ENCODE measurements at regions not wholly inside any gene's neighbourhood (a gene's known extent, or its start where the extent isn't known, plus 50 kb on each side); places are given as distances from the start of the nearest gene placed in this dataset.

DNA sequence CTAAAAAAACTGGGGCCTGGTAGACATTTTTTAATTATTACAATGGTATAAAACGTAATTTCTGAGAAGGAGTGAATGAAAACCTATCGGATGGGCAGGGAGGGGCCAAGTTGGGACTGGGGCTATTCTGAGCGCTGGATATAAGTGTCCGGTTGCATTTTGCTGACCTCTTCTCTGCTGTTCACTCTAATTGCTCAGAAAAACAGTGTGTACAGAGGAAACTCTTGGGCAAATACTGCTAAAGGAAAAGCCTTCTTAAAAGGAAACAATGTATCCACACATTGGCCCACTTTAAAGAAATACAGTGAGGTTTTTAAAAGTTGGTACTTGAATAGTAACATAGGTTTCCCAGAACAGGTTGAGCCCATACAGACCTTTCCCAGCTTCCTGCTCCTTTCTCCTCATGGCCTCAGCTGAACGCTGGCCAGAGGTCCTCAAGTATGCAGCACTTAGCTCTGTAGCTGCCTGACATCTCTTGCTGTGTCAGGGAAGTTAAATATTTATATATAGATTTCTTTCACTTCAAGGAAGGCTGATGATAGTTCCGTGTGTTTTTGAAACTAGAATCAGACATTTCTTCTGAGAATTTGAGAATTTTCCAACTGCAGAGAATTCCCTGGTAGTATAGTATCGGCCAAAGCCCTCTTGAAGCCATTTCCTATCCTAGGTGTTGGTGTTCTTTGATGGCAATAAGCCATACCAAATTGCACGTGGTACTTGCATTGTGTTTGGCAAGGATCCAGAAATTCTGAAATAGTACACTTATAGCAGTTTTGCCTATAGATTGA lies 97.1 kb upstream of the SLC4A4 start:
- DNase-seq (ENCODE audit: low spot score): no peak

DNA sequence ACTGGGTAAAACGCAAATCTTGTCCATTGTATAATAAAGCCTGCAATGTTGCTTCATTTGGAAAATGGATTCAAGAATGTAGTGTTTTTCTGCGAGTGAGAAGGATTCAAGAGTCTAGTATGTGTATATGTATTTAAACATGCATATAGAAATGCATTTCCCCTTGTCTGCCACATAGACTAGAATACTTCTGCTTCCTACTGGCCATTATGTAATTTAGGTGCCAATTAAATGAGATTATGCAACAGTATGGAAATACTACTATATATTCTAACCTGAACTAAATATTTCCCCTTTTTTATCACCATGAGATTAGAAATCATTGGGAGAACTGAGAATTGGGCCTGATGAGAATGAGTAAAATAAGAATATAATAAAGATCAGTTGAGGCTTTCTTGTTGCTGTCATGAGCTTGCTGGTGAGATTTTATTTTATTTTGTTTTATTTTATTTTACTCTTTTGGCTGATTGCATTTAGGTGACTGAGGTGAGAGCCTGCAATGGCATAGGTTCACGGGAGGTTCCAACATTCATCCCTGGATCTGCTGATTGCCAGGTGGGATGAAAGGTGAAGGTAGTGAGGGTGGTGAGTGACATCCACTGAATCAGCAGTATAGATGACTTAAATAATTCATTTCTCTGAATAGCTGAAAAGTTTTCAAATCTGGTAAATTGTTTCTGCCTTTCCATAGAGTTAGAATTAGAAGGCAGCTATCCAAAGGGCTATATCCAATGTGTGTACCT lies 95.6 kb upstream of the SLC4A4 start:
- no peak for DNase-seq (ENCODE audit: low spot score)

DNA sequence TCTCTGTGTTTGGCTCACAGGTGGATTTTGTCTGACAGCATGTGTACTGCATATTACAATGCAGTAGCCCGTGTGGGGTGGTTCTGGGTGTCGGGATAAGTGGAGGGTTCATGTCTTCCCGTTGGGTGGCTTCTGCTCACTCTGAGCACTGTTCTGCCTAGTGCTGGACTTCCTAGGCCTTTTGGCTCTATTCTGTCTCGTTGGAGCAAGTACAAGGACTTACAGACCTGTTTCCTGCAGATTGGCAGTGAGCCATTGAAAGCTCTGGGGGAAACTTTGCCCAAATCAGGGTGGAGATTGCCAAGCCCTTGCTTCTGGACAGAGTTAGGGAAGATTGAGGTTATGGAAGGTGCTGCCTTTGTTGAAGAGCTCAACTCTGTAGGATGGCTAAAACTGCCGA lies 91.1 kb upstream of the SLC4A4 start:
- no peak for DNase-seq (ENCODE audit: low spot score)

DNA sequence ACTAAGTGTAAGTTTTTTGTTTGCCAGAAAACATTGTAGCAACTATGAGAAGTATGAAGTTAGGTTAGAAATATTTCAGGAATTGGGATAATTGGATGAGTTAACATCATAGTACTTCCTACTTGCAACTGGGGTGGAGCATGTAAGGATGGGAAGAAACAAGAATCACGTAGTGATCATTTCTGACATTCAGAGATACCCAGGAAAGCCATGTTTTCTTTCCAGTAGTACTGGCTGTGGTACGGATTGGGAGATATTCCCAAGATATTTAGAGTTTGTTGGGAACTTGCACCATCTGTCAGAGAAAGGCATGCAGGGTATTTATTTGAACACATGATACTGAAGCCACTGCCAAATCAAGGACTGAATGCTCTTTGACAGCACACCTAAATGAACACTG lies 87.6 kb upstream of the SLC4A4 start:
- no peak for DNase-seq (ENCODE audit: low spot score)

DNA sequence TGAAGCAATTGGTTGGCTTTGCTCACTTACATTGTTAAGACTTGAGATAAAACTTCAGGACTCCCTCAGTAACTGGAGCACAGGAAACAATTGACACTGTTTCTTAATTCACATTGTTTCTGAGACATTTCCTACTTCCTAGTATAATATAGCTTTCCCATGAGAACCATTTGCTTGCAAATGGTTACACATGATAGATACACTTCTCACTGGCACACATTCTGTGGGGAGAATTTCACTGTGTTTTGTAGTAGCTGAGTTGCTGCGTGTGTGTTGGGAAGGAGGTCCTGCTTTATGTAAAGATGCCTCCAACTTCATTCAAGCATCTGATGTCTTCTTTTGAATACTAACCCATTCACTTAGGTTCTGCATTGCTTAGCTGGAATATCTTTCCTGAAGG lies 85.3 kb upstream of the SLC4A4 start:
- no peak for DNase-seq (ENCODE audit: low spot score)

DNA sequence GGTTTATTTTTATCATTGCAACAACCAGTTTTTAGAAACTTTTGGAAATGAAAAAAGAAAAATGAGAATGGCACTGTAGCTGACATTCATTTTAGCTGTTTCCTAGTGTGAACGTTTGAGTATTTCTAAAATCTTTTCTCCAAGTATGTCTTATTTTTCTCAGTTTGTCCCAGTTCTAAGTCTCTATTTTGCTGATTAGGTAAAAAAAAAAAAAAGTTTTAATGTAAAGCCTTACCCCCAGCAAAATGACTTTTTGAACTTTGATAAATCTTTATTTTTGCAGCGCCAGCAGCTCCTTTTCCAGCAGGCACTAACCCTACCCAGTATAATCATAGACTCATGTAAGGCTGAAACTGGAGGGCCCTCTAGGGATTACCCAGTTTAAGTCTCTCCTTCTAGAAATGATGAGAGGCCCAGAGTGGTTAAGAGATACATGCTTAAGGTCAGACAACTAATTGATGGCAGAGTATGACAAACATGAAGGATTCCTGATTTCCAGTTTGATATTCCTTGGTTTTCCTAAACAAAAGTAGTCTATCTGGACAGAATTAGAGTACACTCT lies 84.3 kb upstream of the SLC4A4 start:
- DNase-seq (ENCODE audit: low spot score): no peak

DNA sequence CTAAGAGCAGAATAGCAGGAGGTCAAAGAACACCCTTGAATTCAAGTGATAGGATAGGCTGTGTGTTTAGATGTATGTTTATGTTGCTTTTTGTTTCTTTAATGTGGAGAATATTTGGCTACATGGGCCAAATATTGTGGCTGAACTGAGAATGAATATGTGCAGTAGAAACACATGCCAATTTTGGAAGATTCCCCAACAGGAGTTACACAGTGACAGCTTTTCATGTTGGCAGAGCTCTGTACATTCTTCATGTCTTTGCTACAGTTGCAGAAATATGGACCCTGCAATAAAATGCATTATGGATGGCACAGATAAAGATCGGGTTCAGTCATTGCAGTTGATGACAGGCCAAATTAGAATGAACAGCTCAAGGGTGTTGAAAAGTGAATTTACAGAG lies 82.8 kb upstream of the SLC4A4 start:
- no peak for DNase-seq (ENCODE audit: low spot score)

DNA sequence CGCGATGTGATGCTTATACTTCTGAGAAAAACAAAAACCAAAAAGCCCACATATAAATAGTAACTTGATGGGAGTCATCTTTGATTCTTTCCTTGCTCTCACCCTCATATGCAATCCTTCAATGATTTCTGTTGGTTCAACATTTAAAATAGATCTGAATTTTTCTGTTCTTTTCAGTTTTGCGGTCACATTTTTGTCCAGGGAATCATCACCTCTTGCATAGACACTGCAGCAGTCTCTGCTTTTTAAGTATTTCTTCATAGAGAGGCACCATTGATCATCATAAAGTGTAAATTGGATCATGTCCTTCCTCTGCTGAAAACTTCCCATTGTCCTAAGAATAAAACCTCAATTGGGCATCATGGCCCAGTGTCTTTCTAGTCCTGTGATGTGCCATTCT lies 81.1 kb upstream of the SLC4A4 start:
- DNase-seq (ENCODE audit: low spot score): no peak

DNA sequence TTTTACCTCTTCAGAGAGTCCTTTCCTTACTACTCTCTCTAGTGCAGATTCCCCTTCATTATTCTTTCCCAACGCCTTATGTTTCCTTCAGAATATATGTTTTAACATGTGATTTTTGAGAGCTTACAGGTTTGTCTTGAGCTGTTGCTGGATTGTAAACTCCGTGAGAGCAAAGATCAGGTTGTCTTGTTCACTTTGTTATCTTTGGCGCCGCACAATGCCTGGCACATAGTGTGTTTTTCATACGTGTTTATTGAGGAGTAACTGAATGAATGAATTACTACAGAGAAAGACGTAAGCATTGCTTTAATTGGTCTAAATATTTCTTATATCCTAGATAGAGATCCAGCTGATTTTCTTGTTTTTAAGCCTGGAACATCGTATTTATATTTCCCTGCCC lies 80.5 kb upstream of the SLC4A4 start:
- no peak for DNase-seq (ENCODE audit: low spot score)

DNA sequence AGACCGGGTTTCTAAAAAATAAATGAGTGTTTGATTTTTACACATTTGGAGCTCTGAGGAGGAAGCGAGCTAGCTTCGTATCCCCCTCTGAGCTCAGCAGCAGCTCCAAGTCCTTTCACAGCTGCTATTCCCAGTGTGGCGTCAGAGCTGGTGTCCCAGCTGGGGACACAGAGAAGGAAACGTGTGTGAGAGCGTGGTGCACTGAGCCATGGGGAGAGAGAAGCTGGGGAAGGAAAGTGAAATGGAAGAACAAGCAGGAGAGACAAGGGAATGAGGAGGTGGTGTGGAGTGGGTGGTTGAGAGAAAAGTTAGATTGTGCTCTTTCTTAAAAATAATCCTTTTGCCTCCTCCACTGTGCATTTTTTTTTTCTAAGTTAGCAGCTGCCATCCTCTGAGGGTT lies 79.5 kb upstream of the SLC4A4 start:
- DNase-seq (ENCODE audit: low spot score): no peak

DNA sequence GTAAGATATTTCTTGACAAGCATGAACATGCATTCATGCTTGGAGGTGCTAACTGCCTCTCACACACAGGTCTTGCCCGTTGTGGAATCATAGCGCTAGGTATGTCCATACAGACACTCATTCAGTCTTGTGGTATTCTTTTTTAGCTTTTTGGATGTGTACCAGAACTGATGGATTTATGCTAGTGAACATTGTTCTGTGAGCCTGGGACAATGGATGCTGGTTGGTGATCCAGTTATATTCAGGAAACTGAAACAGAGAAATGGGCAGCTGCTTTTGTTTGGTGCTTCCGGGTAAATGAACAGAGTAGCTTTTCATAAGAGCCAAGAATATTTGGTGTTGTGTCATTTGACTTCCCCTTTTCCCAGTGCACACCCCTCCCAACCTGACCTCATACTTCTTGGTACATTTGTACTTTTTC lies 78.9 kb upstream of the SLC4A4 start:
- no peak for DNase-seq (ENCODE audit: low spot score)

DNA sequence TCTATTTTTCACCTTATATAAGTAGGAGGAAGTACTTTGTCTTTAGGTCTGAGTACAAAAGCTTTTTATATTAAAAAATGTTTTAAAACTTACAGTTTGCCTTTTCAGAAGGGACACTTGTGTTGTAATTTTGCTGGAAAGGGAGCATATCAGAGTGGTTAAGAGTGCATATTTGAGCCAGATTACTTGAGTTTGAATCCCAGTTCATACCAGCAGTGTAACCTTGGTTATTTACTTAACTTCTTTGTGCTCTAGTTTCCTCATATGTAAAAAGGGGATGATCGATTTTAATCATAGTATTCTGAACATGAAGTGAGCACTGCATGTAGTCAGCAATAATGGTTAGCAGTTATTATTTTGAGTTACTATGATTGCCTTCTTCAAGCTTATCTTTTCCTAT lies 78.3 kb upstream of the SLC4A4 start:
- no peak for DNase-seq (ENCODE audit: low spot score)

DNA sequence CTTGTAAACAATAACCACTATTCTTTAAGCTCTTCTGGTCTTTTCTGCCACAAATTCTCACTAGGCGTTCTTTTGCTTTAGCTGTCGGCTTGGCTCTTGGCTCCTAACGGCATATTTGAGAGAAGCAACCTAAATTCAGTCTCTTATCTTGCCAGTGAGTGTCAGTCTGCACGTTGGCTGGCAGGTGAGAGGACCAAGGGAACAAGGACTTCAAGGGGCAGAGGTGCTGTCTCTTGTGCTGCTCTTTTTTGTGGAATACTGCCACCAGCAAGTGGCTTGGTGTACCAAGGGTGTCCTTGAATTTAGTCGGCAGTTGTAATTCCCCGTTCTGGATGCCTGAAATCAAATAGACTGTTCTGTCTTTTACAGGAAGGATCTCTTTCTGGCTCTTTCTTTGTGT lies 77.8 kb upstream of the SLC4A4 start:
- DNase-seq (ENCODE audit: low spot score): no peak

DNA sequence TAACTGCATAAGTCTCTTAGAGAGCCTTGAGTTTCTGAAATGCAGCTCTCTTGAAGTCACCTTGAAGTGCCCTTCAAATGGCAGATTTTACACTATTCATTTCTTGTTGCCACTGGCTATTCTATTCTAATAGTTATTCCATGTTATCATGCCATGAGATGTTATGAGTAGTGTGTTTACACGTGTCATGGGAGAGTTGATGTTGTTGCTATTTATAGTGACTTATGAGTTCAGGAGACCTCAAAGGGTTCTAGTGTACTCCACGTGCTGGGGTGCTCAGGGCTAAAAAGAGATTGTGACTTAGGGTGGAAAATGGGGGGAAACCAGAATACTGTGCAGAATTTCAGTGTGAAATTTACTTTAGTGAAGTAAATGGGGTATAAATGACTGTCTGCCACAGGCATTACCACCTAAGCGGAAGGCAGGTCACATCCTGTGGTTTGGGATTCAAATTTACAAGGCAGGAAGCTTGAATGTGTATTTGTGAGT lies 77.1 kb upstream of the SLC4A4 start:
- DNase-seq (ENCODE audit: low spot score): no peak

DNA sequence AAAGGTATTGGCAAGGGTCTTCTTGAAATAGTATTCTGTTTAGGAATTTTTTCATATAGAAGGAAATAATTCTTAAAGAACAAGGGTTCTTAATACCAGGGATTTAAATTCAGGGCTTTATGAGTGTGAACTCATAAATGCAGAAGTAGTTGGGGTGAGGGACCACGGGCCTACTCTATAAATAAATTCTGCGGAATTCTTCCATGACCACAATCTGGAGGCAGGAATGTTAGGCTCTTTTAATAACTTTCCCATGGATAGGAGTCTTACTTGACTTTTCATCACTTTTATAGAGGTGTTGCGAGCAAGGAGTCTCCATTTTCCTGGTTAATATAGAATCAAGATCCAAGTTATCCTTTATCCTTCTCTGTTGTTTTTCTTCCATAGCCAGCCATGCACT lies 76.7 kb upstream of the SLC4A4 start:
- DNase-seq (ENCODE audit: low spot score): no peak

DNA sequence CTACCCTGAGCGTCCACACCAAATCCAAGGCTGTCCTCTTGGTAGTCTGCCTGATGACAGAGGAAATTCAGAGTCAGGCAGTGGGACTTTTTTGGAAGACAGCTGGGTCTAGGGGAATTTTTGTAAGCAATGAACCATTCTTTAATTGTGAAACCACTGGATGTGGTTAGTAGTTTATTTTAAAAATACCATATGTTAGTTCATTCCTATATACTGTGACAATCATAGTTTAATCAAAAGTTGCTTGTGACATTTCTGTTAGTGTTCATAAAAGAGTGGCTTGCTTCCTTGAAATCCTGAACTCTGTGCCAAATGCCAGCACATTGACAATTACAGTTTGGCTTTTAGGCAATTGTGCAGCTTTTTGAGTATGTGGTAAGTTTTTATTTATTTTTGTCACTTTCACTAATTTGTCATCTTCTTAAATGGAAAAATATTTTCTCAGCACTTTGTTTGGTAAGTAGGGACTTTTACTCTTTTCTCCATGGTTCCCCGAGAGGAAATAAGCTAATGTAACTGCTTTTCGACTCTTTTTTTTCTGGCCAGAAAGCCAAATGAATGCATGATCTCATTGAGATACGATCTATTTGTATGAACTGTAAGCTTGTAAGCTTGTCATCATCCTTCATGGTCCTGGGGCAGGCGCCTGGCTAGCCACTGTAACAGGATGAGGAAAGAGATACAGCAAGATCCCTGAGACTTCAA lies 72.6 kb upstream of the SLC4A4 start:
- DNase-seq (ENCODE audit: low spot score): no peak

DNA sequence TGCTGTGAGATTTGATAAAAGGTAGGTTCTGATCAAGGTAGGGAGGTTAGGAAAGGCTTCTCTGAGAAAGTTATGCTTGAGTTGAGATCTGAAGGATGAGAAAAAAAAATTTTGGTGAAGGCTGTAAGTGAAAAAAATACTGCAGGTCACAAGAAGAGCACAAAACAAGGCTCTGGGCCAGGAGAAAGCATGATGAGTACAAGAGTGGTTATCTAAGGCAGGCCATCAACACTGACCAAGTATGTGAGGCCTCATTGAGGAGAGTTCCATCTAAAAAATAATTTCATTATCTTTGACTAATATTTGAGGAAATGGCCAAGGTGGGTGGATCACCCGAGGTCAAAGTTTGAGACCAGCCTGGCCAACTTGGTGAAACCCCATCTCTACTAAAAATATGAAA lies 71.6 kb upstream of the SLC4A4 start:
- no peak for DNase-seq (ENCODE audit: low spot score)

DNA sequence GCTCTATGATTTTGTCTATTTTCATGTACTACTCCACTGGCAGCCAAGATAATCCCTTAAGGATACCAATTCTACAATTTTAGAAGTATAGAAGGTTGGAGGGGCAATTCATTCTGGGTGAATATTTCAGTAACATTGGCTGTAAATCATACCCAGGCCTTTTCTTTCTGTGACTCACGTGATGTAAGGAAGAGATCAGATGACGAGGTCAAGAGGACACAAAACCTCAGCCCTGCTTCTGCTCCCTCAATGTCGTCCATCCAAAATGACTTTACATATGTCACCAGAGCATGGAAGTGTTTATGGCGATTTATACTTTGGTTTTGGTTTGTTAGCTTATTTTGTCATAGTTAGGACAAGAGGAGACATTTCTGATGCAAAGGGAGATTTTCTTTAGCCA lies 70.7 kb upstream of the SLC4A4 start:
- no peak for DNase-seq (ENCODE audit: low spot score)

DNA sequence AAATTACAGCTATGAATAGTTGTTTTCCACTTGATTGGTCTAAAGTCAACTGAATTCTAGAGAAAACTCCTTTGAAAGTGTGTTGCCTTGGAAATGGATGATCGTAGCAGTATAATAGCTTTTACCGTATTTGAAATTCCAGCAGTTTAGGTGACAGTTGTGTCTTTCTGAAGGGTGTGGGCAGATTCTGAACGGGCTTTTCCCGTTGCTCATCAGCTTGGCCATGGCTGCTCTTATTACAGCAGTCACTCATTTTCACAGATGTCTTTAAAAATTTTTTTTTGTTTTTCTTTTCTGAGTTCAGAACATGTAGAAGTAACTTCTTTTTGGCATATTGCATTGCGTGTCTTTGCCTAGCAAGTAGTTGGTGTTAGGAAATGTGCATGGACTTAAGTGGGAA lies 69.6 kb upstream of the SLC4A4 start:
- DNase-seq (ENCODE audit: low spot score): no peak

DNA sequence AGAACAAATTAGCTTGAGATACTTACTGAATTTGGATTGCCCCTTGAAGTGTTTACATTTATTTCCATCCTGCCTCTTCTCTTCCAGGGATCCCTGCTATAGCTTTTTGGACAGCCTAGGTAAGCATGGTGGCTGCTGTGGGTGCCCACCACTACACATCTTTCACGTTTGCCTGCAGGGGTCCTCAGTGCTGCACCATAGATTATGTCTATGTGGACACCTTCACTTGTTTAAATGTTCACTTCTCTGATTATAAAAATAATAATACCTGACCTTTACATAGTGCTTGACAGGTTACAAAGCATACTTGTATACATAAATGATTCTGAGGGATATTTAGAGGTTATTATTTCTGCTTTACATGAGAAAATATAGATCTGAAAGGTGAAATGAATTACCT lies 67.9 kb upstream of the SLC4A4 start:
- DNase-seq (ENCODE audit: low spot score): peak; percentile 2

DNA sequence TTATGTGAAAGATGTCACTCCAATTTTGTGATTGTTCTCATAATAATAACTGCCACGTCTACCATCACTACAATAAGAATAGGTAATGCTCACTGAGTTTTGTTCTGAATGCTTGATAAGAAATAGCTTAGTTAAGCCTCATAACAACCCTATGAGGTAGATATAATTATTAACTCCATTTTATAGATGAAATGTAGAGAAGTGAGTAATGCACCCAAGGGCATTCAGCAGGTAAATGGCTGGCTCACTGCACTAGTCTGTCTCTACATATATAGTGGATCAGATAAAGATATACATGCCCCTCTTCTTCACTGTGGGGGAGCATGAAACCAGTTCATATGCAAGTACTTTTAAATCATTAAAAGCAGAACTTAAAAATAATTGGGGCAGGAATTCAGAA lies 65.8 kb upstream of the SLC4A4 start:
- DNase-seq (ENCODE audit: low spot score): no peak

DNA sequence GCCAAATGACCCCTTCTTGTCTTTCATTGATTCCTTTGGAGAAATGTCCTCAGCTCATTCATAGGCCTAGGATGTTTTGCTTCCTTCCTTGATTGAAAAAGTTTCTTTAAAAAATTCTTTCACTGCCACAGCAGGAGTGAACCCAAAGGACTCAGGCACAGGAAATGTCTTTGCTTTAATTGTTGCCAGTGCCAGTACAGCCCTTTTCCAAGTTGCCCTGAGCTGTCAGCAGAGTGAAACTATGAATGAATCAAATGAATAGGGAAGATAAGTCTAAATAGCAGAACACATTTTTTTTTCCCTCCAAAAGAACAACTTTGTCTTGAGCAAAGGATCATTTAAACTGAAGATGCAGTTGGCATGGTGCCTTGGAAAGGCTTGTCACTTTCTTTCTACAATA lies 63.8 kb upstream of the SLC4A4 start:
- DNase-seq (ENCODE audit: low spot score): no peak

DNA sequence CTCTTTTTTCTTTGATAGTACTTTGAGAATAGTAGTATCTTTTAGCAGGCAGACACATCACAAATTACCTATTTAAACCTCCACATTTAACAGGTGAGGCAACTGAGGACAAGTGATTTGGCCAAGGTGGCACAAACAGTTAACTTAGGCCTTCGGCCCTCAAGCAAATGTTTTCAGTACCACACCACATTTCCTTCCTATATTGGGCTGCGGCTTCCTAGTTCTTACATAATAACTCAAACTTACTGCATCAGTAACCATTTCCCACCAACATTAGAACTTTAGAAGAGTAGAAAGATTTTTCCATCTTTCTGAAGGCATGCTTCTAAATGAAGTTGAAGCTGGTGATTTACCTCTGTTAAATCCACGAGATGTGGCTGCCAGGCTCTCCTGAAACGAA lies 63.2 kb upstream of the SLC4A4 start:
- no peak for DNase-seq (ENCODE audit: low spot score)

All from SW480 (cell line).